DOHH2 (cell line): ENCODE measurements at regions not wholly inside any gene's neighbourhood (a gene's known extent, or its start where the extent isn't known, plus 50 kb on each side); places are given as distances from the start of the nearest gene placed in this dataset.
"Not testable (repeated sequence)": the region's sequence is repeated elsewhere in the genome, so short reads cannot be mapped to it uniquely, and the experiment has no call there.

Experiments
- H3F3A ChIP-seq: fragments of 200-600 bp; sonication (generic), shearing (Covaris generic); 2 replicates; pipeline ENCODE4 v1.6.0; 2016; ENCODE audit warnings: antibody characterized with exemption, mild to moderate bottlenecking; ENCODE audit not compliant: control insufficient read depth, insufficient read depth
- H3K27ac ChIP-seq: fragments of 200-600 bp; sonication (generic); 2 replicates; pipeline ENCODE4 v1.5.1; 2014; ENCODE audit warnings: low read depth, mild to moderate bottlenecking, low read length, moderate library complexity
- H3K27me3 ChIP-seq: fragments of 200-600 bp; sonication (generic); 2 replicates; pipeline ENCODE4 v1.6.1; 2014; ENCODE audit warnings: mild to moderate bottlenecking, low read length, mixed read lengths; ENCODE audit not compliant: control insufficient read depth
- H3K36me3 ChIP-seq: fragments of 200-600 bp; sonication (generic); 2 replicates; pipeline ENCODE4 v1.6.1; 2014; ENCODE audit warnings: mild to moderate bottlenecking, low read length, moderate library complexity, mixed read lengths; ENCODE audit not compliant: control insufficient read depth
- H3K4me1 ChIP-seq: fragments of 200-600 bp; sonication (generic); 2 replicates; pipeline ENCODE4 v1.6.1; 2014; ENCODE audit warnings: mild to moderate bottlenecking, low read length, mixed read lengths; ENCODE audit not compliant: control insufficient read depth
- H3K4me2 ChIP-seq: fragments of 200-600 bp; sonication (generic); 2 replicates; pipeline ENCODE4 v1.6.0; 2014; ENCODE audit warnings: mild to moderate bottlenecking, low read length, moderate library complexity
- H3K4me3 ChIP-seq: fragments of 200-600 bp; sonication (generic); 2 replicates; pipeline ENCODE4 v1.5.1; 2014; ENCODE audit warnings: mild to moderate bottlenecking, low read length, mixed read lengths
- H3K79me2 ChIP-seq: fragments of 200-600 bp; sonication (generic); 2 replicates; pipeline ENCODE4 v1.6.1; 2014; ENCODE audit warnings: mild to moderate bottlenecking, low read length, mixed read lengths; ENCODE audit not compliant: control insufficient read depth
- H3K9me2 ChIP-seq: fragments of 200-600 bp; sonication (generic); replicated peaks from 2 replicates; pipeline ENCODE4 v1.6.1; 2014; ENCODE audit warnings: mild to moderate bottlenecking, low read length, mixed read lengths; ENCODE audit not compliant: control insufficient read depth
- H3K9me3 ChIP-seq: fragments of 200-600 bp; sonication (generic); 2 replicates; pipeline ENCODE4 v1.6.1; 2014; ENCODE audit warnings: antibody characterized with exemption, low read length, mixed read lengths; ENCODE audit not compliant: control insufficient read depth, insufficient read depth
- H4K20me1 ChIP-seq: fragments of 200-600 bp; sonication (generic); 2 replicates; pipeline ENCODE4 v1.6.0; 2014; ENCODE audit warnings: low read depth, mild to moderate bottlenecking, antibody characterized with exemption, low read length, moderate library complexity; ENCODE audit not compliant: control insufficient read depth, insufficient read depth
- CTCF ChIP-seq: fragments of 200-600 bp; sonication (generic); IDR thresholded peaks from one replicate; pipeline ENCODE4 v1.5.1; 2014; ENCODE audit warnings: antibody characterized with exemption, mild to moderate bottlenecking, low read depth, low read length; ENCODE audit not compliant: poor library complexity, severe bottlenecking
- EZH2phosphoT487 ChIP-seq: fragments of 200-600 bp; sonication (generic); IDR thresholded peaks from 2 replicates; pipeline ENCODE4 v1.6.1; 2017; ENCODE audit warnings: borderline replicate concordance, mild to moderate bottlenecking, antibody characterized with exemption, low read length, moderate library complexity, mixed read lengths

GRCh38 chr2:62641410-62641843 is 64.1 kb upstream of the EHBP1 start:
- Histone ChIP-seq H3F3A (no peaks in the 10 kb centered on the region), H3K27me3 (no peaks in the 10 kb centered on the region), H3K27ac (no peak overlapping the region), H3K4me1 (no peaks in the 10 kb centered on the region), H3K9me3 (no peaks in the 10 kb centered on the region), H3K4me2 (no peak overlapping the region), H3K4me3 (no peak overlapping the region), H3K9me2 (no peaks in the 10 kb centered on the region), H4K20me1 (no peaks in the 10 kb centered on the region), H3K36me3 (no peaks in the 10 kb centered on the region), H3K79me2 (no peaks in the 10 kb centered on the region)
- TF ChIP-seq EZH2phosphoT487 (no peak), CTCF (no peak)

- Histone ChIP-seq H3K79me2 (no peaks in the 10 kb centered on the region), H3K9me3 (no peaks in the 10 kb centered on the region), H3K4me1 (no peaks in the 10 kb centered on the region), H3K27me3 (peaks cover under 1% of the 10 kb centered on the region; the same call in 1 of the 2 replicates), H3F3A (no peaks in the 10 kb centered on the region), H3K36me3 (no peaks in the 10 kb centered on the region), H3K4me3 (no peak overlapping the region), H3K4me2 (no peak overlapping the region), H3K27ac (no peak overlapping the region), H4K20me1 (no peaks in the 10 kb centered on the region), H3K9me2 (no peaks in the 10 kb centered on the region)
- TF ChIP-seq CTCF, result no peak
- no peak for TF ChIP-seq EZH2phosphoT487
Observed at GRCh38 chr2:62631160-62632085, 74.1 kb upstream of the EHBP1 start.

- not testable (repeated sequence) for H3K27ac ChIP-seq, H3K4me1 ChIP-seq, H4K20me1 ChIP-seq, H3K9me2 ChIP-seq, H3K4me3 ChIP-seq, H3K27me3 ChIP-seq, H3K4me2 ChIP-seq, H3K79me2 ChIP-seq, H3F3A ChIP-seq, H3K9me3 ChIP-seq, H3K36me3 ChIP-seq
Observed at GRCh38 chr2:62630206-62630605, 75.3 kb upstream of the EHBP1 start.

- H4K20me1 ChIP-seq, H3K9me2 ChIP-seq, H3K4me3 ChIP-seq, H3K79me2 ChIP-seq, H3K9me3 ChIP-seq, H3F3A ChIP-seq, H3K27me3 ChIP-seq, H3K36me3 ChIP-seq, H3K4me1 ChIP-seq, H3K4me2 ChIP-seq, H3K27ac ChIP-seq: not testable (repeated sequence)
Observed at GRCh38 chr2:62629310-62629709, 76.2 kb upstream of the EHBP1 start.
